GM20431 (cell line): ENCODE measurements at regions not wholly inside any gene's neighbourhood (a gene's known extent, or its start where the extent isn't known, plus 50 kb on each side); places are given as distances from the start of the nearest gene placed in this dataset.

Experiments used
- in situ Hi-C: fragments of 300-500 bp; cut with MseI, MboI; formaldehyde crosslinking; loops from one replicate; pipeline ENCODE4 v1.15.0; 2020; ENCODE audit warnings: low sequenced_read_pairs; ENCODE audit not compliant: unreplicated experiment

GRCh38 chr15:66938114-66938830 is 127.1 kb upstream of the SMAD3 start:
- in situ Hi-C loops: loop anchor here (25.0 kb wide), 2 partner anchors 499 to 899 kb away; partner anchors contain the start of genes RNU6-1 and SKOR1

- in situ Hi-C loops: loop anchor here (25.0 kb wide), 2 partner anchors 498 to 898 kb away; partner anchors contain the start of genes RNU6-1 and SKOR1
These were observed 126.4 kb upstream of the SMAD3 start for GRCh38 chr15:66939016-66939415.

GRCh38 chr15:66939451-66940023 is 125.9 kb upstream of the SMAD3 start:
- in situ Hi-C loops: loop anchor here (25.0 kb wide), 2 partner anchors 498 to 898 kb away; partner anchors contain the start of genes RNU6-1 and SKOR1

GRCh38 chr15:66940368-66940767 is 125.0 kb upstream of the SMAD3 start:
- in situ Hi-C loops: loop anchor here (25.0 kb wide), 2 partner anchors 497 to 897 kb away; partner anchors contain the start of genes RNU6-1 and SKOR1

- in situ Hi-C loops: loop anchor here (25.0 kb wide), 2 partner anchors 496 to 896 kb away; partner anchors contain the start of genes RNU6-1 and SKOR1
These were observed 124.2 kb upstream of the SMAD3 start for GRCh38 chr15:66941108-66941711.

- in situ Hi-C loops: loop anchor here (25.0 kb wide), 2 partner anchors 496 to 896 kb away; partner anchors contain the start of genes RNU6-1 and SKOR1
These were observed 123.6 kb upstream of the SMAD3 start for GRCh38 chr15:66941791-66942190.

- in situ Hi-C loops: loop anchor here (25.0 kb wide), 2 partner anchors 494 to 894 kb away; partner anchors contain the start of genes RNU6-1 and SKOR1
These were observed 122.6 kb upstream of the SMAD3 start for GRCh38 chr15:66942649-66943390.

GRCh38 chr15:66943456-66944095 is 121.8 kb upstream of the SMAD3 start:
- in situ Hi-C loops: loop anchor here (25.0 kb wide), 2 partner anchors 494 to 894 kb away; partner anchors contain the start of genes RNU6-1 and SKOR1

GRCh38 chr15:66944121-66944520 is 121.3 kb upstream of the SMAD3 start:
- in situ Hi-C loops: loop anchor here (25.0 kb wide), 2 partner anchors 493 to 893 kb away; partner anchors contain the start of genes RNU6-1 and SKOR1

- in situ Hi-C loops: loop anchor here (25.0 kb wide), 2 partner anchors 492 to 892 kb away; partner anchors contain the start of genes RNU6-1 and SKOR1
These were observed 120.1 kb upstream of the SMAD3 start for GRCh38 chr15:66945286-66945685.

GRCh38 chr15:66945842-66946241 is 119.6 kb upstream of the SMAD3 start:
- in situ Hi-C loops: loop anchor here (25.0 kb wide), 2 partner anchors 491 to 891 kb away; partner anchors contain the start of genes RNU6-1 and SKOR1

- in situ Hi-C loops: loop anchor here (25.0 kb wide), 2 partner anchors 491 to 891 kb away; partner anchors contain the start of genes RNU6-1 and SKOR1
These were observed 118.7 kb upstream of the SMAD3 start for GRCh38 chr15:66946578-66947164.

- in situ Hi-C loops: loop anchor here (25.0 kb wide), 2 partner anchors 490 to 890 kb away; partner anchors contain the start of genes RNU6-1 and SKOR1
These were observed 117.9 kb upstream of the SMAD3 start for GRCh38 chr15:66947471-66947870.

GRCh38 chr15:66948294-66948693 is 117.1 kb upstream of the SMAD3 start:
- in situ Hi-C loops: loop anchor here (25.0 kb wide), 2 partner anchors 489 to 889 kb away; partner anchors contain the start of genes RNU6-1 and SKOR1

GRCh38 chr15:66950114-66950513 is 115.3 kb upstream of the SMAD3 start:
- in situ Hi-C loops: loop anchor here (10.0 kb wide), 1 partner anchor 355 kb away; no protein-coding TSS in a partner anchor

GRCh38 chr15:66951531-66952320 is 113.7 kb upstream of the SMAD3 start:
- in situ Hi-C loops: loop anchor here (10.0 kb wide), 1 partner anchor 353 kb away; no protein-coding TSS in a partner anchor

- in situ Hi-C loops: loop anchor here (10.0 kb wide), 1 partner anchor 352 kb away; no protein-coding TSS in a partner anchor
These were observed 112.5 kb upstream of the SMAD3 start for GRCh38 chr15:66952756-66953522.
